Left ventricle myocardium inferior (tissue), 1 donor: ENCODE measurements at regions not wholly inside any gene's neighbourhood (a gene's known extent, or its start where the extent isn't known, plus 50 kb on each side); places are given as distances from the start of the nearest gene placed in this dataset.

Experiments
- DNase-seq: peaks from one replicate; pipeline ENCODE4 v3.0.0-alpha.2; 2020
- H3K27ac ChIP-seq: fragments of 200-600 bp; replicated peaks from 2 replicates; pipeline ENCODE4 v1.8.0; 2021
- H3K27me3 ChIP-seq: fragments of 200-600 bp; 2 replicates; pipeline ENCODE4 v1.8.0; 2021; ENCODE audit warnings: low read depth
- H3K36me3 ChIP-seq: fragments of 200-600 bp; 2 replicates; pipeline ENCODE4 v1.8.0; 2021
- H3K4me1 ChIP-seq: fragments of 200-600 bp; 2 replicates; pipeline ENCODE4 v1.8.0; 2021
- H3K4me3 ChIP-seq: fragments of 200-600 bp; 2 replicates; pipeline ENCODE4 v1.8.0; 2021; ENCODE audit warnings: mild to moderate bottlenecking, moderate library complexity
- H3K9me3 ChIP-seq: fragments of 200-600 bp; replicated peaks from 2 replicates; pipeline ENCODE4 v1.8.0; 2021
- intact Hi-C: fragments of 100-400 bp; cut with micrococcal nuclease; formaldehyde crosslinking; loops from one replicate; pipeline ENCODE4 v1.11.0; 2022
- TF ChIP-seq, protein P1 (sequence below): fragments of 200-600 bp; IDR thresholded peaks from 2 replicates; pipeline ENCODE4 v1.8.0; 2021; ENCODE audit warnings: antibody characterized with exemption, mild to moderate bottlenecking, borderline replicate concordance
- donor health status: DM: no; HTN: yes; CAD: no; lungs with severe emphysema.

DNA sequence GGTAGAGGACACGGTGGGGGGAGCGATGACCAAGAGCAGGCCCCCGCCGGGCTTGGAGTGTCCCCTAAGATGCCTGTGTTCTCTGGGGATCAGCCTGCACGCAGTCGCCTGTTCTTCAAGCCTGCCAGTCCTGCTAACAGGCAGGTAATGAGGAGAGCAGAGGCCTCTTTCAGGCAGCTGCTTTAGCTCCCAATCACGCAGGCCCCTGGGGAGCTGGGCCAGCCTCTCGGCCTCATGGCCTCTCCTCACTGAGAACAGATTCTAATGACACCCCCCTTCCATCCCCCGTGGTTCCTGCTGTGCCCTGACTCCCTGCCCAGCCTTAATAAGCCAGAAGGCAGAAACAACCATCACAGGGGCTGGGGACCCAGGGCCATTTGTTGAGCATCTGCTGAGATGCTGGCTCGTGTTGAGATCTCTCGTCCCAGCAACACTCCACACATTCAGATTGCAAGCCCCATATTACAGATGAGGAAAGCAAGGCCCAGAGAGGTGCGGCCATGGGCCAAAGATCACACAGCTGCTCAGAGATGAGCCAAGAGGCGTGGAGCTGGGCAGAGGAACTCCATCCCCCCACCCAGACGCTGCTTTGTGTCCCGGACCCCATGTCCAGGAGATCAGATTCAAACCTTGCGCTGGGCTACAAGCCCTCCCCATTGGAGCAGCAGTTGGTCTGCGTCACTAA is 71.6 kb upstream of the CASZ1 start:
- no peak for DNase-seq
- intact Hi-C loops, result loop anchor here (10.0 kb wide), 1 partner anchor 363 kb away; no protein-coding TSS in a partner anchor
- H3K4me1 ChIP-seq, result peaks cover 26% of the 10 kb centered on the region
- H3K9me3 ChIP-seq, result no peaks in the 10 kb centered on the region
- H3K36me3 ChIP-seq, result no peaks in the 10 kb centered on the region
- no peak overlapping the region for H3K4me3 ChIP-seq
- peaks cover 82% of the 10 kb centered on the region for H3K27me3 ChIP-seq
- TF ChIP-seq, protein P1, sequence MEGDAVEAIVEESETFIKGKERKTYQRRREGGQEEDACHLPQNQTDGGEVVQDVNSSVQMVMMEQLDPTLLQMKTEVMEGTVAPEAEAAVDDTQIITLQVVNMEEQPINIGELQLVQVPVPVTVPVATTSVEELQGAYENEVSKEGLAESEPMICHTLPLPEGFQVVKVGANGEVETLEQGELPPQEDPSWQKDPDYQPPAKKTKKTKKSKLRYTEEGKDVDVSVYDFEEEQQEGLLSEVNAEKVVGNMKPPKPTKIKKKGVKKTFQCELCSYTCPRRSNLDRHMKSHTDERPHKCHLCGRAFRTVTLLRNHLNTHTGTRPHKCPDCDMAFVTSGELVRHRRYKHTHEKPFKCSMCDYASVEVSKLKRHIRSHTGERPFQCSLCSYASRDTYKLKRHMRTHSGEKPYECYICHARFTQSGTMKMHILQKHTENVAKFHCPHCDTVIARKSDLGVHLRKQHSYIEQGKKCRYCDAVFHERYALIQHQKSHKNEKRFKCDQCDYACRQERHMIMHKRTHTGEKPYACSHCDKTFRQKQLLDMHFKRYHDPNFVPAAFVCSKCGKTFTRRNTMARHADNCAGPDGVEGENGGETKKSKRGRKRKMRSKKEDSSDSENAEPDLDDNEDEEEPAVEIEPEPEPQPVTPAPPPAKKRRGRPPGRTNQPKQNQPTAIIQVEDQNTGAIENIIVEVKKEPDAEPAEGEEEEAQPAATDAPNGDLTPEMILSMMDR, result no peak
- H3K27ac ChIP-seq, result no peak overlapping the region

DNA sequence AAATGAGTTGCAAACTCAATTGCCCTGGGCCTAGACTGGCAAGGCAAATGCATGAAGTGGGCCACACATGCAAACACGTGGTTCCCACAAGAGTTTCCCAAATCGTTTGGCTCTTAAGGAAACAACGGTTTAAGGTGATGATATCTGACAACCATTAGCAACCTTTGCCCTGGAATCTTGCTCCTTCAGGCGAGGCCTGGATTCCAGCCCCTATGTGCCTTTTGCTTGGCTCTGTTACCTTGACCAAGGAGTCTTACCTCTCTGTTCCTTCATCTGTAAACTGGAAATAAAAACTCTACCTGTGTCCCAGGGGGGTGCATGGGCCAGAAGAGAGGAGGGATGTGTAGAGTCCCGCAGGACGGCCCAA is 72.1 kb upstream of the CASZ1 start:
- DNase-seq, result no peak
- Histone ChIP-seq H3K27me3 (peaks cover 85% of the 10 kb centered on the region), H3K9me3 (no peaks in the 10 kb centered on the region), H3K27ac (no peak overlapping the region), H3K4me3 (no peak overlapping the region), H3K36me3 (no peaks in the 10 kb centered on the region), H3K4me1 (peaks cover 21% of the 10 kb centered on the region)
- intact Hi-C loops, result loop anchor here (10.0 kb wide), 1 partner anchor 364 kb away; no protein-coding TSS in a partner anchor
- TF ChIP-seq, protein P1, result no peak

DNA sequence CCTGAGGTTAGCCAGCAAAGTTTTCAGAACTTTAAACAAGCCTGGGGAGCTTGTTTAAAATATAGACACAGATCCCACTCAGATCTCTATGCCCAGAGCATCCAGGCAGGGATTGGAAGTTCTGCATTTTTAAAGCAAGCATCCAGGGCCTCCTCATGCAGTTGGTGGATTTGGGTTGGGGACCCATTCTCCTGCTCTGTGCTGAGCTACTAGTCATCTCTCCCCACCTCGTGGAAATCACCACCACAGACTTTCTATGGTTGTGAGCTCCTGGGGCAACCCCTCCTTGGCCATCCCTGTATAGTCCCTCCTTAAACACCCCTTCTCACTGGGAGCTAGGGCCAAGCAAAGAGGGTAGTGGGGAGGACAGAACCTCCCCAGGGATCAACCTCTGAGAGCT is 73.5 kb upstream of the CASZ1 start:
- intact Hi-C loops, result loop anchor here (10.0 kb wide), 1 partner anchor 365 kb away; no protein-coding TSS in a partner anchor
- no peak overlapping the region for H3K4me3 ChIP-seq
- TF ChIP-seq, protein P1, result no peak
- peaks cover 84% of the 10 kb centered on the region for H3K27me3 ChIP-seq
- no peak for DNase-seq
- no peak overlapping the region for H3K27ac ChIP-seq
- H3K4me1 ChIP-seq, result peaks cover 17% of the 10 kb centered on the region
- no peaks in the 10 kb centered on the region for H3K9me3 ChIP-seq
- H3K36me3 ChIP-seq, result no peaks in the 10 kb centered on the region

GRCh38 chr1:10870493-10871096 is 74.1 kb upstream of the CASZ1 start:
- Histone ChIP-seq H3K4me1 (peaks cover 17% of the 10 kb centered on the region), H3K36me3 (no peaks in the 10 kb centered on the region), H3K4me3 (no peak overlapping the region), H3K9me3 (no peaks in the 10 kb centered on the region), H3K27me3 (peaks cover 83% of the 10 kb centered on the region), H3K27ac (no peak overlapping the region)
- TF ChIP-seq, protein P1, result no peak
- DNase-seq, result no peak
- intact Hi-C loops, result no loop called here

DNA sequence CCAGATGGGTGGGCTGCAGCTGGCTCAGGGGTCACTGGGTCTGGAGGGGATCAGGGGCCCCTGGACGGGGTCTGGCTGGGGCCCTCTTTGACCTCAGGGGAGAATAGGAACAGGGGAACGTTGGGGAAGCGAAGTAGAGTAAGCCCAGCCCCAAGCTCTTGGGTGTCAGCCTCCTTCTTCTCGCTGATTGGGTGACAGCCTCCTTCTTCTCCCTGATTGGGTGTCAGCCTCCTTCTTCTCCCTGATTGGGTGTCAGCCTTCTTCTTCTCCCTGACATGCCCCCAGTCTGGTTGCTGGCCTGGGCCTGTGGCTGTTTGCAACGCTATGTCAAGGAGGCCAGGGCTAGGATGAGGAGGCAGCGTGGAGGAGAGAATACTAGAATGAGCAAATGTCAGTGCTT is 76.7 kb upstream of the CASZ1 start:
- H3K27ac ChIP-seq, result no peak overlapping the region
- no peak overlapping the region for H3K4me3 ChIP-seq
- TF ChIP-seq, protein P1, result no peak
- no peaks in the 10 kb centered on the region for H3K4me1 ChIP-seq
- no peaks in the 10 kb centered on the region for H3K36me3 ChIP-seq
- intact Hi-C loops, result no loop called here
- H3K27me3 ChIP-seq, result peaks cover 57% of the 10 kb centered on the region
- H3K9me3 ChIP-seq, result no peaks in the 10 kb centered on the region
- DNase-seq, result no peak
